ENCODE measurements at regions not wholly inside any gene's neighbourhood (a gene's known extent, or its start where the extent isn't known, plus 50 kb on each side); places are given as distances from the start of the nearest gene placed in this dataset.

DNA sequence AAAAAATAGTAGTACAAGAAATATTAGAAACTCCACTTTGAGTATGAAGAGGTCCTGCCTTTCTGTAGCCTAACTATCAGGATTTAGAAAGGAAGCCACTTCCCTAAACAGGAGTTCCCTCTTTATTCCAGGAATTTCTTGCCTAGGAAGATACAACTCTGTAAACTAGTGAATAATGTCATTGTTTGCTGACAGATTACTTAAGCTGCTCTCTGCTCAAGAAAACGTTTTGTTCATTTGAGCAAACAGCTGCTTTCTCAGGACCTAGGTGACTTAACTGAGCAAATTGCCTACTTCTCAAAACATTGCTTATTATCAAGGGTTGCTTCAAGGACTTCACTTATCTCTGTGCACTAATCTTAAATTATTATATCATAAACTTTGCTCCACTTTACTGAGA, 1419.4 kb upstream of the SLC10A2 start:
- H4K20me1 ChIP-seq (ENCODE audit: insufficient read depth): no peaks in the 10 kb centered on the region
- H3K27ac ChIP-seq: no peak overlapping the region
- no peak overlapping the region for H2AFZ ChIP-seq (ENCODE audit: low read depth)
- H3K36me3 ChIP-seq (ENCODE audit: insufficient read depth): no peaks in the 10 kb centered on the region
- no peak overlapping the region for H3K4me2 ChIP-seq
- TF ChIP-seq, protein P1, sequence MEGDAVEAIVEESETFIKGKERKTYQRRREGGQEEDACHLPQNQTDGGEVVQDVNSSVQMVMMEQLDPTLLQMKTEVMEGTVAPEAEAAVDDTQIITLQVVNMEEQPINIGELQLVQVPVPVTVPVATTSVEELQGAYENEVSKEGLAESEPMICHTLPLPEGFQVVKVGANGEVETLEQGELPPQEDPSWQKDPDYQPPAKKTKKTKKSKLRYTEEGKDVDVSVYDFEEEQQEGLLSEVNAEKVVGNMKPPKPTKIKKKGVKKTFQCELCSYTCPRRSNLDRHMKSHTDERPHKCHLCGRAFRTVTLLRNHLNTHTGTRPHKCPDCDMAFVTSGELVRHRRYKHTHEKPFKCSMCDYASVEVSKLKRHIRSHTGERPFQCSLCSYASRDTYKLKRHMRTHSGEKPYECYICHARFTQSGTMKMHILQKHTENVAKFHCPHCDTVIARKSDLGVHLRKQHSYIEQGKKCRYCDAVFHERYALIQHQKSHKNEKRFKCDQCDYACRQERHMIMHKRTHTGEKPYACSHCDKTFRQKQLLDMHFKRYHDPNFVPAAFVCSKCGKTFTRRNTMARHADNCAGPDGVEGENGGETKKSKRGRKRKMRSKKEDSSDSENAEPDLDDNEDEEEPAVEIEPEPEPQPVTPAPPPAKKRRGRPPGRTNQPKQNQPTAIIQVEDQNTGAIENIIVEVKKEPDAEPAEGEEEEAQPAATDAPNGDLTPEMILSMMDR (conservative IDR thresholded peaks at IDR 0.05; ENCODE audit: low read depth, low read length): no peak
- H3K79me2 ChIP-seq (ENCODE audit: insufficient read depth, low read depth): no peaks in the 10 kb centered on the region
- no peak overlapping the region for H3K9ac ChIP-seq
- H3K4me1 ChIP-seq (ENCODE audit: low read depth, poor library complexity, severe bottlenecking): no peaks in the 10 kb centered on the region
- no peak overlapping the region for H3K4me3 ChIP-seq (IDR thresholded peaks at IDR 0.05; ENCODE audit: insufficient read depth, low read depth, low read length)
- H3K27me3 ChIP-seq (ENCODE audit: insufficient read depth, low read depth): no peaks in the 10 kb centered on the region

DNA sequence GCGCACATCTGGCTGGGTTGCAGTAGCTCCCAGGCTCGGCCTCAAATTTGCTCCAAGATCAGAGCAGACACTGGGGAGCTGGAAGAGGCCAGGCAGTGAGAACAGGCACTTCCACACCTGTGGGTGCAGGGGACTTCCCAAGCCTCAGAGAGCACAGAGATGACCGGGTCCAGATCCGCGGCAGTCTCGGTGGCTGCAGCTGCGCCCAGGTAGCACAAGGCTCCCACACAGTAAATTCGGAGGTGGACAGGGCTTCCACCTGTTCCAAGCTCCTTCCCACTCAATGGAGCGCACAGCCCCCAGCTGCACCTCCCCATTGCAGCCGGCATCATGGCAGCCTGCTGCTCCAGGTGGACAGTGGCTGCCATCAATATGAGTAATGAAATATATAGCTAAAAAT, 1417.4 kb upstream of the SLC10A2 start:
- H3K79me2 ChIP-seq (ENCODE audit: insufficient read depth, low read depth): no peaks in the 10 kb centered on the region
- TF ChIP-seq, protein P1 (conservative IDR thresholded peaks at IDR 0.05; ENCODE audit: low read depth, low read length): no peak
- no peak overlapping the region for H3K4me3 ChIP-seq (IDR thresholded peaks at IDR 0.05; ENCODE audit: insufficient read depth, low read depth, low read length)
- no peak overlapping the region for H3K9ac ChIP-seq
- H4K20me1 ChIP-seq (ENCODE audit: insufficient read depth): no peaks in the 10 kb centered on the region
- no peaks in the 10 kb centered on the region for H3K4me1 ChIP-seq (ENCODE audit: low read depth, poor library complexity, severe bottlenecking)
- H2AFZ ChIP-seq (ENCODE audit: low read depth): no peak overlapping the region
- no peak overlapping the region for H3K27ac ChIP-seq
- H3K4me2 ChIP-seq: no peak overlapping the region
- H3K36me3 ChIP-seq (ENCODE audit: insufficient read depth): no peaks in the 10 kb centered on the region
- H3K27me3 ChIP-seq (ENCODE audit: insufficient read depth, low read depth): no peaks in the 10 kb centered on the region

DNA sequence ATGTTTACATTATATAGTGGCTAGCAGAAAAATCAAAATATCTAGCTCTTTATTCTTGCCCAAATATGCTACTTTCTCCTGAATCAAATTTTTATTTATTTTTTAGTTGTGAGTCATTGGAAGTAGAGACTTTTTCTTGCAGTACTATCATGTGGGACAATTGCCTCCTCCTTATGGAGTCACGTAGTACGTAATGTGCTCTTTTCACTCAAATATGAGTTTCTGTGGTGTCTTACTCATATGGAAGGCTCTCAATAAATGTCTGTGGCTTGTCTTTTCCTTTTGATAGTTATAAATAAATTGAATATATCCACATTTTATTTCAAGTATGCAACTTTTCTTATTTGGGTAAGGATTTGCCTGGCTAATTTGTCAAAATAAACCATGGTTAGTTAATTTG, 1411.0 kb upstream of the SLC10A2 start:
- H3K4me3 ChIP-seq (IDR thresholded peaks at IDR 0.05; ENCODE audit: insufficient read depth, low read depth, low read length): no peak overlapping the region
- no peaks in the 10 kb centered on the region for H3K4me1 ChIP-seq (ENCODE audit: low read depth, poor library complexity, severe bottlenecking)
- no peak overlapping the region for H2AFZ ChIP-seq (ENCODE audit: low read depth)
- H3K36me3 ChIP-seq (ENCODE audit: insufficient read depth): no peaks in the 10 kb centered on the region
- H3K27me3 ChIP-seq (ENCODE audit: insufficient read depth, low read depth): no peaks in the 10 kb centered on the region
- H3K27ac ChIP-seq: no peak overlapping the region
- H3K9ac ChIP-seq: no peak overlapping the region
- no peaks in the 10 kb centered on the region for H3K79me2 ChIP-seq (ENCODE audit: insufficient read depth, low read depth)
- no peaks in the 10 kb centered on the region for H4K20me1 ChIP-seq (ENCODE audit: insufficient read depth)
- TF ChIP-seq, protein P1 (conservative IDR thresholded peaks at IDR 0.05; ENCODE audit: low read depth, low read length): no peak
- no peak overlapping the region for H3K4me2 ChIP-seq

DNA sequence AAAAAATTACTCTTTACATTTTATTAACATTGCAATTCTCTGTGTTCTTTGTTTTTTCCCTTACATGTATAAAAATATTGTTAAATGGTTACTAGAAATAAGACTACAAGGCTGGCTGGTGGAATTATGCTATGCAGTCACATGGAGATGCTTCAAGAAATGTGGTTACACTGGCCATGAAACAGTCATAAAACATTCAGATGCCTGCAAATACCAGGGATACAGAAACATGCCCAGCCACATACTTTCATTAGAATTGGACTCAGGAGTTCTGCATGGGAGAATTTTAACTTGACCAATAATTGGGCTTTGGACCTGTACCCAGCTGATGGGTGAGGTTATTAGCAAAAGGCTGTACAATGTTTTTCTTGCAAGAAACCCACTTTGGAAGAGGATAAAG, 1407.7 kb upstream of the SLC10A2 start:
- Histone ChIP-seq H2AFZ (ENCODE audit: low read depth) (no peak overlapping the region), H3K4me2 (no peak overlapping the region), H3K4me3 (IDR thresholded peaks at IDR 0.05; ENCODE audit: insufficient read depth, low read depth, low read length) (no peak overlapping the region), H3K27me3 (ENCODE audit: insufficient read depth, low read depth) (no peaks in the 10 kb centered on the region), H3K36me3 (ENCODE audit: insufficient read depth) (no peaks in the 10 kb centered on the region), H4K20me1 (ENCODE audit: insufficient read depth) (no peaks in the 10 kb centered on the region), H3K9ac (no peak overlapping the region), H3K27ac (no peak overlapping the region), H3K79me2 (ENCODE audit: insufficient read depth, low read depth) (no peaks in the 10 kb centered on the region), H3K4me1 (ENCODE audit: low read depth, poor library complexity, severe bottlenecking) (no peaks in the 10 kb centered on the region)
- TF ChIP-seq, protein P1 (conservative IDR thresholded peaks at IDR 0.05; ENCODE audit: low read depth, low read length): no peak

DNA sequence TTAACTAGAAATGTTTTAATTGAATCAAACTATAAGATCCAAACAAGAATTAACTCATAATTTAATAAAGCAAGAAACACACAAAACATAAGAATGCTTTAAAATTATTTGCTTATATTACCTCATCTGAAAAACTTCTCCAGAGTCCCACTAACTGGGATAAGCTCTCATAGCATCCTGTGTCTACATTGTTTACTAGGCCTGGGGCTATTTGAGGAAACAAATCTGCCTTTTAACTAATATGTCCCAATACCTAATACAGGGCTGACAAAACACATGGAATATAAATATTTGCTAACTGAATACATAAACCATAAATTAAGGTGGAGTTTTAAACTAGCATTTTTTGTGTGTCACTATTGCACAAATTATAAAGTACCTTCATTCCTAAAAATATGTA, 1399.8 kb upstream of the SLC10A2 start:
- no peak overlapping the region for H3K4me3 ChIP-seq (IDR thresholded peaks at IDR 0.05; ENCODE audit: insufficient read depth, low read depth, low read length)
- TF ChIP-seq, protein P1 (conservative IDR thresholded peaks at IDR 0.05; ENCODE audit: low read depth, low read length): no peak
- H3K4me1 ChIP-seq (ENCODE audit: low read depth, poor library complexity, severe bottlenecking): no peaks in the 10 kb centered on the region
- H3K4me2 ChIP-seq: no peak overlapping the region
- no peak overlapping the region for H3K9ac ChIP-seq
- H3K27me3 ChIP-seq (ENCODE audit: insufficient read depth, low read depth): no peaks in the 10 kb centered on the region
- no peak overlapping the region for H2AFZ ChIP-seq (ENCODE audit: low read depth)
- H3K27ac ChIP-seq: no peak overlapping the region
- no peaks in the 10 kb centered on the region for H4K20me1 ChIP-seq (ENCODE audit: insufficient read depth)
- no peaks in the 10 kb centered on the region for H3K79me2 ChIP-seq (ENCODE audit: insufficient read depth, low read depth)
- H3K36me3 ChIP-seq (ENCODE audit: insufficient read depth): no peaks in the 10 kb centered on the region

Measured in KMS-11 (cell line).